GM12872 (cell line): ENCODE measurements at regions not wholly inside any gene's neighbourhood (a gene's known extent, or its start where the extent isn't known, plus 50 kb on each side); places are given as distances from the start of the nearest gene placed in this dataset.

Source experiments
- CTCF ChIP-seq: IDR thresholded peaks from 3 replicates; pipeline ENCODE4 v1.5.1; 2011; ENCODE audit warnings: low read depth, mild to moderate bottlenecking, low read length, moderate library complexity; ENCODE audit not compliant: insufficient read depth

- no peak for TF ChIP-seq CTCF
These were observed 493.6 kb upstream of the KLF4 start for GRCh38 chr9:107983181-107983603.

- no peak for TF ChIP-seq CTCF
These were observed 493.2 kb upstream of the KLF4 start for GRCh38 chr9:107982745-107983144.

GRCh38 chr9:107982001-107982400 lies 492.4 kb upstream of the KLF4 start:
- TF ChIP-seq CTCF: no peak

GRCh38 chr9:107980984-107981383 lies 491.4 kb upstream of the KLF4 start:
- TF ChIP-seq CTCF: no peak

- no peak for TF ChIP-seq CTCF
These were observed 487.2 kb upstream of the KLF4 start for GRCh38 chr9:107976767-107977166.

GRCh38 chr9:107975426-107976010 lies 485.9 kb upstream of the KLF4 start:
- TF ChIP-seq CTCF: no peak

- no peak for TF ChIP-seq CTCF
These were observed 483.9 kb upstream of the KLF4 start for GRCh38 chr9:107973451-107973850.
